T-helper 1 cell treated with Interleukin-12 subunit alpha and Interleukin-12 subunit beta and Interleukin-4 antibody, amounts not matched to agents 30 μg/mL and 1 μg/mL, for 36 hours (primary cell): ENCODE measurements at regions not wholly inside any gene's neighbourhood (a gene's known extent, or its start where the extent isn't known, plus 50 kb on each side); places are given as distances from the start of the nearest gene placed in this dataset.
"Not testable (repeated sequence)": the region's sequence is repeated elsewhere in the genome, so short reads cannot be mapped to it uniquely, and the experiment has no call there.

Experiments used
- H3K27ac Mint-ChIP-seq: one replicate; pipeline ENCODE4 v1.8.0; 2021; ENCODE audit warnings: mild to moderate bottlenecking, mixed read lengths
- H3K27me3 Mint-ChIP-seq: one replicate; pipeline ENCODE4 v1.8.0; 2021; ENCODE audit warnings: low read depth, mixed read lengths
- H3K36me3 Mint-ChIP-seq: one replicate; pipeline ENCODE4 v1.8.0; 2021; ENCODE audit warnings: low read depth, mixed read lengths
- H3K4me1 Mint-ChIP-seq: one replicate; pipeline ENCODE4 v1.8.0; 2021; ENCODE audit warnings: low read depth, mixed read lengths
- H3K4me3 Mint-ChIP-seq: one replicate; pipeline ENCODE4 v1.8.0; 2021; ENCODE audit warnings: mild to moderate bottlenecking, moderate library complexity, mixed read lengths
- H3K9me3 Mint-ChIP-seq: one replicate; pipeline ENCODE4 v1.8.0; 2021; ENCODE audit warnings: mixed read lengths

GRCh38 chr6:27145731-27146455 lies 101.6 kb upstream of the PRSS16 start:
- Mint-ChIP-seq H3K4me3 (no peak overlapping the region), H3K27ac (no peak overlapping the region), H3K9me3 (no peaks in the 10 kb centered on the region), H3K36me3 (peaks cover 9% of the 10 kb centered on the region), H3K27me3 (no peaks in the 10 kb centered on the region), H3K4me1 (peaks cover 24% of the 10 kb centered on the region)

GRCh38 chr6:27146456-27146705 lies 101.1 kb upstream of the PRSS16 start:
- H3K9me3 Mint-ChIP-seq, H3K4me3 Mint-ChIP-seq, H3K36me3 Mint-ChIP-seq, H3K27ac Mint-ChIP-seq, H3K27me3 Mint-ChIP-seq: not testable (repeated sequence)
- peaks cover 19% of the 10 kb centered on the region for H3K4me1 Mint-ChIP-seq

- H3K27ac Mint-ChIP-seq = no peak overlapping the region
- peaks cover 3% of the 10 kb centered on the region for H3K36me3 Mint-ChIP-seq
- peaks cover 15% of the 10 kb centered on the region for H3K4me1 Mint-ChIP-seq
- H3K27me3 Mint-ChIP-seq = no peaks in the 10 kb centered on the region
- H3K4me3 Mint-ChIP-seq = no peak overlapping the region
- no peaks in the 10 kb centered on the region for H3K9me3 Mint-ChIP-seq
These were observed 100.6 kb upstream of the PRSS16 start for GRCh38 chr6:27146706-27147505.

GRCh38 chr6:27148404-27148795 lies 99.1 kb upstream of the PRSS16 start:
- Mint-ChIP-seq H3K9me3 (no peaks in the 10 kb centered on the region), H3K4me1 (peaks cover 12% of the 10 kb centered on the region), H3K27ac (peak overlapping the region; percentile 70), H3K27me3 (no peaks in the 10 kb centered on the region), H3K4me3 (peak overlapping the region; percentile 52), H3K36me3 (peaks cover under 1% of the 10 kb centered on the region)

GRCh38 chr6:27149150-27149549 lies 98.4 kb upstream of the PRSS16 start:
- H3K36me3 Mint-ChIP-seq = no peaks in the 10 kb centered on the region
- no peaks in the 10 kb centered on the region for H3K27me3 Mint-ChIP-seq
- H3K4me3 Mint-ChIP-seq = peak overlapping the region; percentile 7
- H3K4me1 Mint-ChIP-seq = peaks cover 10% of the 10 kb centered on the region
- H3K9me3 Mint-ChIP-seq = no peaks in the 10 kb centered on the region
- no peak overlapping the region for H3K27ac Mint-ChIP-seq

- Mint-ChIP-seq H3K9me3 (no peaks in the 10 kb centered on the region), H3K36me3 (no peaks in the 10 kb centered on the region), H3K4me3 (peak overlapping the region; percentile 66), H3K4me1 (peaks cover 35% of the 10 kb centered on the region), H3K27ac (peak overlapping the region; percentile 71), H3K27me3 (no peaks in the 10 kb centered on the region)
These were observed 92.8 kb upstream of the PRSS16 start for GRCh38 chr6:27154696-27155095.

GRCh38 chr6:27156874-27157458 lies 90.5 kb upstream of the PRSS16 start:
- Mint-ChIP-seq H3K9me3 (no peaks in the 10 kb centered on the region), H3K4me3 (peak overlapping the region; percentile 76), H3K4me1 (peaks cover 43% of the 10 kb centered on the region), H3K27me3 (no peaks in the 10 kb centered on the region), H3K36me3 (no peaks in the 10 kb centered on the region), H3K27ac (peak overlapping the region; percentile 79)

GRCh38 chr6:27157459-27158315 lies 89.8 kb upstream of the PRSS16 start:
- H3K9me3 Mint-ChIP-seq = no peaks in the 10 kb centered on the region
- H3K4me3 Mint-ChIP-seq = peak overlapping the region; percentile 76
- H3K4me1 Mint-ChIP-seq = peaks cover 43% of the 10 kb centered on the region
- peak overlapping the region; percentile 79 for H3K27ac Mint-ChIP-seq
- no peaks in the 10 kb centered on the region for H3K36me3 Mint-ChIP-seq
- no peaks in the 10 kb centered on the region for H3K27me3 Mint-ChIP-seq

GRCh38 chr6:27158316-27158643 lies 89.2 kb upstream of the PRSS16 start:
- H3K36me3 Mint-ChIP-seq = no peaks in the 10 kb centered on the region
- peaks cover 43% of the 10 kb centered on the region for H3K4me1 Mint-ChIP-seq
- peak overlapping the region; percentile 76 for H3K4me3 Mint-ChIP-seq
- H3K27me3 Mint-ChIP-seq = no peaks in the 10 kb centered on the region
- H3K9me3 Mint-ChIP-seq = no peaks in the 10 kb centered on the region
- peak overlapping the region; percentile 79 for H3K27ac Mint-ChIP-seq

- H3K4me3 Mint-ChIP-seq = no peak overlapping the region
- H3K36me3 Mint-ChIP-seq = no peaks in the 10 kb centered on the region
- peaks cover 36% of the 10 kb centered on the region for H3K4me1 Mint-ChIP-seq
- H3K27ac Mint-ChIP-seq = no peak overlapping the region
- peaks cover 3% of the 10 kb centered on the region for H3K27me3 Mint-ChIP-seq
- H3K9me3 Mint-ChIP-seq = no peaks in the 10 kb centered on the region
These were observed 87.8 kb upstream of the PRSS16 start for GRCh38 chr6:27159725-27160124.

GRCh38 chr6:27161115-27161514 lies 86.4 kb upstream of the PRSS16 start:
- H3K4me1 Mint-ChIP-seq = peaks cover 29% of the 10 kb centered on the region
- H3K9me3 Mint-ChIP-seq = no peaks in the 10 kb centered on the region
- peak overlapping the region; percentile 37 for H3K27ac Mint-ChIP-seq
- peaks cover 3% of the 10 kb centered on the region for H3K27me3 Mint-ChIP-seq
- no peaks in the 10 kb centered on the region for H3K36me3 Mint-ChIP-seq
- H3K4me3 Mint-ChIP-seq = no peak overlapping the region

- Mint-ChIP-seq H3K27ac (peak overlapping the region; percentile 37), H3K4me1 (peaks cover 26% of the 10 kb centered on the region), H3K4me3 (no peak overlapping the region), H3K36me3 (no peaks in the 10 kb centered on the region), H3K27me3 (peaks cover 3% of the 10 kb centered on the region), H3K9me3 (no peaks in the 10 kb centered on the region)
These were observed 85.9 kb upstream of the PRSS16 start for GRCh38 chr6:27161603-27161945.

- peaks cover 21% of the 10 kb centered on the region for H3K4me1 Mint-ChIP-seq
- H3K4me3 Mint-ChIP-seq = no peak overlapping the region
These were observed 85.4 kb upstream of the PRSS16 start for GRCh38 chr6:27161946-27162603.

GRCh38 chr6:27163834-27164233 lies 83.7 kb upstream of the PRSS16 start:
- H3K4me1 Mint-ChIP-seq = peaks cover 8% of the 10 kb centered on the region
- no peak overlapping the region for H3K4me3 Mint-ChIP-seq
- H3K9me3 Mint-ChIP-seq = no peaks in the 10 kb centered on the region
- H3K27ac Mint-ChIP-seq = no peak overlapping the region
- peaks cover 3% of the 10 kb centered on the region for H3K27me3 Mint-ChIP-seq
- H3K36me3 Mint-ChIP-seq = no peaks in the 10 kb centered on the region

More at GRCh38 chr6:27161946-27162603, 85.4 kb upstream of the PRSS16 start:
- peaks cover 3% of the 10 kb centered on the region for H3K27me3 Mint-ChIP-seq
- H3K36me3 Mint-ChIP-seq = no peaks in the 10 kb centered on the region
- no peaks in the 10 kb centered on the region for H3K9me3 Mint-ChIP-seq
- H3K27ac Mint-ChIP-seq = peak overlapping the region; percentile 37
